ENCODE measurements at regions not wholly inside any gene's neighbourhood (a gene's known extent, or its start where the extent isn't known, plus 50 kb on each side); places are given as distances from the start of the nearest gene placed in this dataset.

DNA sequence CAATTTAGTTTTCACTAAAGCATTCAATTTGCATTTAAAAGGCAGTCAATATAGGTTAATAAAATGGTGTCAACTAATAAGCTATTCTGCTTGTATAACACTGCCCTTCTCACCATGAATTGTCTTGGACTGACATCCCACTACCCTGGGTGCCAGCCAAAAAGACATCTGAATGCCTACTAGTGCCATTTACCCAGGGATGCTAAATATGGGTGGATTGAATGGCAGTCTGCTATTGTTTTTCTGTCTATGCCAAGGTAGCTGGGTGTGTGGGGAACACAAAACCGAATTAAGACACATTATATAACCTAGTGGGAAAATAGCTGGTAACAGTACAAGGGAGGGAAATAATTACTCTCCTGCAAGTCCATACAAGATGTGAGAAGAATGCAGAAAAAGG, 240.0 kb upstream of the CFAP20DC start:
- Histone ChIP-seq H3K4me1 (ENCODE audit: control insufficient read depth, insufficient read depth, low read length) (no peaks in the 10 kb centered on the region), H3K9me3 (ENCODE audit: control insufficient read depth, insufficient read depth, low read length) (peaks cover 18% of the 10 kb centered on the region), H3K27me3 (ENCODE audit: control insufficient read depth, insufficient read depth, low read length) (no peaks in the 10 kb centered on the region), H3K9ac (ENCODE audit: low read depth, low read length) (no peak overlapping the region), H3K4me3 (ENCODE audit: low read depth, low read length) (no peak overlapping the region), H3K36me3 (ENCODE audit: control insufficient read depth, insufficient read depth, low read length) (no peaks in the 10 kb centered on the region), H3K27ac (ENCODE audit: low read depth, low read length) (no peak overlapping the region)

DNA sequence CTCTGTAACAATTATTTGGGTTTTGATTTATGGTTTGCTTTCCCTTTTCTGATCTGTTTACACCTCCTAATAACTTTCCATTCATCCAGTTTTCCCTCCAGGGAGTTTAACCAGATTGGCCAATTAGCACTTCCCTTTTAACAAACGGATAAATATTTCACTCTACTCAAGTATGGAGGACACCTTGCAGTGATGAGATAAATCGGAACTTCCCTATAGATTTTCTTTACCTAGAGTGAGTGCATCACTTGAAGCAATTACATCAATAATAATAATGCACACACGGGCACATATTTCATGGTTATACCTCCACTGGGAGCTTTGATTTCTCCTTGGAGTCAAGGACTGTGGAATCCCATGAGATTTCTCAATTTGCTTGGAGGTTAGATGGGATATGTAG, 239.1 kb upstream of the CFAP20DC start:
- Histone ChIP-seq H3K27ac (ENCODE audit: low read depth, low read length) (no peak overlapping the region), H3K4me1 (ENCODE audit: control insufficient read depth, insufficient read depth, low read length) (no peaks in the 10 kb centered on the region), H3K27me3 (ENCODE audit: control insufficient read depth, insufficient read depth, low read length) (no peaks in the 10 kb centered on the region), H3K9me3 (ENCODE audit: control insufficient read depth, insufficient read depth, low read length) (peaks cover 11% of the 10 kb centered on the region), H3K36me3 (ENCODE audit: control insufficient read depth, insufficient read depth, low read length) (no peaks in the 10 kb centered on the region), H3K4me3 (ENCODE audit: low read depth, low read length) (no peak overlapping the region), H3K9ac (ENCODE audit: low read depth, low read length) (no peak overlapping the region)

DNA sequence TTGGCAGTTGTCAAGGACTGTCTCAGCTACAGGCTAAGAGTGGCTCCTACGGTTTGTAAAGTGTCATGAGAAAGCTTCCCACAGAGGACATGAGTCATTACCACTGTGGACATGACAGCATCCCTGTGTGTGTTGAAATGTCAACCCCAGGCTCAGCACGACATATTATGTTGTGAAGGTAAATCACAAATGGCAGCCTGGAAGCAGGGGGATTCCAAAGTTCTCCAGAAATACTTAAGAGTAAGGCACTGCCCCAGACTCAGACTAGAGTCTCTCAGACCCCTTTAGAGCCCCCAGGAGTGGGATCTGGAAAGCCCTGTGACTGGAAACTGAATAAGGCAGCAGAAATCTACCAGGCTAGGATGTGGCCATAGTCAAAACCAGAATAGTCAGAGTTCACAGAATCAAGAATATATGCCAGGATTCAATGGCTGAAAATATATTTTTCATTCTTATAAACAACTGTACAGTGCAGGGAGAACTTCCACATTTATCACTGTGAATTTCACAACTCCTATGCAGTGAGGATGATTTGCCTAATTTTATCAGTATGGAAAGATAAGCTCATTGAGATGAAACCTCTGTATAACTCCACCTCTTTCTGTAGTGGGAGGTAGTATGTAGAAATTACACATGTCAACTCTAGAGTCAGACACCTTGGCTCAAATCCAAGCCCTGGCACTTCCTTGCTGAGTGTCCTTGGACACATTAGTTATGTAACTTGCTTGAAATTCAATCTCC, 237.1 kb upstream of the CFAP20DC start:
- Histone ChIP-seq H3K36me3 (ENCODE audit: control insufficient read depth, insufficient read depth, low read length) (no peaks in the 10 kb centered on the region), H3K4me3 (ENCODE audit: low read depth, low read length) (no peak overlapping the region), H3K9ac (ENCODE audit: low read depth, low read length) (no peak overlapping the region), H3K27me3 (ENCODE audit: control insufficient read depth, insufficient read depth, low read length) (no peaks in the 10 kb centered on the region), H3K27ac (ENCODE audit: low read depth, low read length) (no peak overlapping the region), H3K4me1 (ENCODE audit: control insufficient read depth, insufficient read depth, low read length) (no peaks in the 10 kb centered on the region), H3K9me3 (ENCODE audit: control insufficient read depth, insufficient read depth, low read length) (no peaks in the 10 kb centered on the region)

DNA sequence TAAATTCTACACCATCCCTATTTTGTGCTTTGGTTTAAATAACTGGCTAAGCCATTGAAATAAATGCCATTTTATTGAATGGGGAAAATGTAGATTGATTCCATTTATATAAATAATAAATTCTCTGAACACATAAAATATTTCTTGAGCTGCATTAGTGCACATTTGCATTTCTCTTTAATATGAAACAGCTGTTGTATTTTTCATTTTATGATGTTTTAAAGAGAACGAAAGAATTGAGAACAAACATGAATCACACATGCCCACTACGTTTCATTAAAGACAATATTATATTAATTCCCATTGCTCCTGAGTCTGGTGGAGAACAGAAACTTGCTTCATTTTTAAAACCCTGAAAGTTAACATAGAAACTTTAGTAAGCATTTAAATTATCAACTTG, 235.7 kb upstream of the CFAP20DC start:
- no peaks in the 10 kb centered on the region for H3K4me1 ChIP-seq (ENCODE audit: control insufficient read depth, insufficient read depth, low read length)
- no peaks in the 10 kb centered on the region for H3K27me3 ChIP-seq (ENCODE audit: control insufficient read depth, insufficient read depth, low read length)
- H3K4me3 ChIP-seq (ENCODE audit: low read depth, low read length) = no peak overlapping the region
- H3K36me3 ChIP-seq (ENCODE audit: control insufficient read depth, insufficient read depth, low read length) = no peaks in the 10 kb centered on the region
- no peaks in the 10 kb centered on the region for H3K9me3 ChIP-seq (ENCODE audit: control insufficient read depth, insufficient read depth, low read length)
- no peak overlapping the region for H3K27ac ChIP-seq (ENCODE audit: low read depth, low read length)
- no peak overlapping the region for H3K9ac ChIP-seq (ENCODE audit: low read depth, low read length)

DNA sequence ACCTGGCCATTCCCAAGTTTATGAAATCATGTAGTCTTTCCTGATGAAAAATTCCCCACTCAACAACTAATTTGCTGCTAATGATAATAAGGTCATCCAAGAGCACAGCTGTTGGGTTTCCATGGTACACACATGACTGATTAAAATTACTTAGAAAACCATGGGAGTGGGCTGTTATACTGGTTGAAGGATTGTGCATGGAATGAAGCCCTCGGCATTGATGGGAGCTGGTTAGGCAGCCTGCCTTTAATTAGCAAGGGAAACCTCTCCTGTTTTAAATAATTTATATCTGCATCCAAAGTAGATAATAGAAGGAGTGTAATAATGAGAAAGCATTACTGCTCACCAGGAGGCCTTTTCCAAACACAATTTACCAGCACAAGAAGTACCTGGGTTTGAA, 235.1 kb upstream of the CFAP20DC start:
- no peaks in the 10 kb centered on the region for H3K27me3 ChIP-seq (ENCODE audit: control insufficient read depth, insufficient read depth, low read length)
- no peak overlapping the region for H3K27ac ChIP-seq (ENCODE audit: low read depth, low read length)
- no peak overlapping the region for H3K4me3 ChIP-seq (ENCODE audit: low read depth, low read length)
- no peaks in the 10 kb centered on the region for H3K4me1 ChIP-seq (ENCODE audit: control insufficient read depth, insufficient read depth, low read length)
- no peaks in the 10 kb centered on the region for H3K9me3 ChIP-seq (ENCODE audit: control insufficient read depth, insufficient read depth, low read length)
- H3K36me3 ChIP-seq (ENCODE audit: control insufficient read depth, insufficient read depth, low read length) = no peaks in the 10 kb centered on the region
- H3K9ac ChIP-seq (ENCODE audit: low read depth, low read length) = no peak overlapping the region

DNA sequence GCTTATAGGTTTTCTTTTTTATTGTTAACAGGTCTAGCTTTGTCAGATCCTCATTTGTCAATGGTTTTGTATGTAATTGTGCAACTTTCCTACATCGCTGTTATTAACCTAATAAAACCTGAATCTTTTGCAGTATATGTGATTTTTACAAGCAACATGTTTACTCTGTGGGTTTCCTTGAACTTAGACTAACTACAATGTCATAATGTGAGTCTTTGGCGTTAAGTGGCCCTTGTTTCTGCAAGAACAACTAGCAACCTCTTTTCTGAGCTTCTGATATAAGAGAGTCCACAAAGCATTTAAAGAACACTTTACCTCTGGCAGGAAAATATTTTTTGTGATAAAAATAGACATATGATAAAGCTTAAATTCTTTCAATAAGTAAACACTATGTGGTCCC, 230.3 kb upstream of the CFAP20DC start:
- Histone ChIP-seq H3K4me1 (ENCODE audit: control insufficient read depth, insufficient read depth, low read length) (no peaks in the 10 kb centered on the region; the same call in 1 of the 2 replicates), H3K4me3 (ENCODE audit: low read depth, low read length) (no peak overlapping the region), H3K36me3 (ENCODE audit: control insufficient read depth, insufficient read depth, low read length) (no peaks in the 10 kb centered on the region), H3K27me3 (ENCODE audit: control insufficient read depth, insufficient read depth, low read length) (no peaks in the 10 kb centered on the region), H3K27ac (ENCODE audit: low read depth, low read length) (no peak overlapping the region), H3K9me3 (ENCODE audit: control insufficient read depth, insufficient read depth, low read length) (no peaks in the 10 kb centered on the region), H3K9ac (ENCODE audit: low read depth, low read length) (no peak overlapping the region)

DNA sequence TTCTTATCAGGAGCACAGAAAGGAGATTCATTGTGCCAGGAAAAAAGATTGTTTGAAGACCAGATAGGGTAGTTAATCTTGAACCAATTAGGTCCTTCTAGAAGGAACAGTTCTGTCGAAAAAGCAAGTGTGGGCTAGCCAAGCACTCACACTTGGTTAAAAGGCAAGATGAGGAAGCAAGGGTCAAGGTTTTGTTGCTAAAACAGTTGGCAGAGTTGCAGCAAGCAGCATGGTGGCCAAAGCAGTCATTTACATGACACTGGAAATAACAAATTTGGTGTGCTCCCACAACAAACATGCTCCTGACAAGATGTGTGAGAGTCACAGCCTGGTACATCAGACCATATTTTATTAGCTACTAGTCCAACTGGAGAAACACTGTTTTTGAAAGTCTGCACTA, 228.0 kb upstream of the CFAP20DC start:
- H3K4me3 ChIP-seq (ENCODE audit: low read depth, low read length) = no peak overlapping the region
- no peaks in the 10 kb centered on the region for H3K27me3 ChIP-seq (ENCODE audit: control insufficient read depth, insufficient read depth, low read length)
- no peak overlapping the region for H3K27ac ChIP-seq (ENCODE audit: low read depth, low read length)
- H3K4me1 ChIP-seq (ENCODE audit: control insufficient read depth, insufficient read depth, low read length) = no peaks in the 10 kb centered on the region; the same call in 1 of the 2 replicates
- H3K9ac ChIP-seq (ENCODE audit: low read depth, low read length) = no peak overlapping the region
- H3K36me3 ChIP-seq (ENCODE audit: control insufficient read depth, insufficient read depth, low read length) = no peaks in the 10 kb centered on the region
- H3K9me3 ChIP-seq (ENCODE audit: control insufficient read depth, insufficient read depth, low read length) = no peaks in the 10 kb centered on the region

DNA sequence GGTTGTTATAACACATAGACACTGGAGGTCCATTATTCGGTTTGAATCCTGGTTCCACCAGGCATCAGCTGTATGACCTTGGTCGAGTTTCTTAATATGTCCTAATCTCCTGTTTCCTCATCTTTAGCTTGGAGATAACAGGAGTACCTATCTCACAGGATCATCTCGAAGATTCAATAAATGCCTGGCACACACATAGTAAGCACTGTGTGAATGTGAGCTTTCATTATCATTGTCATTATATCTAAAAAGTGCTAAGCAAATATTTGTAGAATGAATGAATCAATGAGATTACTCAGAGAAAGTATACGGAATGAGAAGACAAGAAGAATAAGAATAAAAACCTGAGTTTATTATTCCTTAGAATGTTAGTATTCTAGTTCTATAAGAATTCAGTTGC, 227.4 kb upstream of the CFAP20DC start:
- no peak overlapping the region for H3K27ac ChIP-seq (ENCODE audit: low read depth, low read length)
- no peak overlapping the region for H3K9ac ChIP-seq (ENCODE audit: low read depth, low read length)
- no peaks in the 10 kb centered on the region for H3K9me3 ChIP-seq (ENCODE audit: control insufficient read depth, insufficient read depth, low read length)
- H3K27me3 ChIP-seq (ENCODE audit: control insufficient read depth, insufficient read depth, low read length) = no peaks in the 10 kb centered on the region
- no peaks in the 10 kb centered on the region; the same call in 1 of the 2 replicates for H3K4me1 ChIP-seq (ENCODE audit: control insufficient read depth, insufficient read depth, low read length)
- H3K4me3 ChIP-seq (ENCODE audit: low read depth, low read length) = no peak overlapping the region
- H3K36me3 ChIP-seq (ENCODE audit: control insufficient read depth, insufficient read depth, low read length) = no peaks in the 10 kb centered on the region

DNA sequence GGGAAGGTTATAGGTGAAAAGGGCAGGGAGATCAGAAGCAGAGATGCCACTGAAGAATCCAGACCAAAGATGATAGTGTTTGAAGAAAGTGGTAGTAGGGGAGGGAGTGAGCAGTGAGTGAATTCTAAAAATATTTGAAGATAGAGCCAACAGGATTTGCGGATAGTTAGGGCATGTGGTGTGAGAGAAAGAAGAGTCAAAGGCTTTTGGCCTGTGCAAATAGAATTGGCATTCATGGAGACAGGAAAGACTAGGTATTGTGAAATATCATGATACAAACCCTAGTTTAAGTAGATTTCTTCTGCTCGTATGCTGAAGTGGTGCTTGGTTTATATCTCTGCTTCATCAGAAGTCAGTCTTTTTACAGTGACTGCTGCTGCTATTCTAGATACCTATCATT, 224.2 kb upstream of the CFAP20DC start:
- Histone ChIP-seq H3K9ac (ENCODE audit: low read depth, low read length) (no peak overlapping the region), H3K9me3 (ENCODE audit: control insufficient read depth, insufficient read depth, low read length) (no peaks in the 10 kb centered on the region), H3K36me3 (ENCODE audit: control insufficient read depth, insufficient read depth, low read length) (no peaks in the 10 kb centered on the region), H3K4me1 (ENCODE audit: control insufficient read depth, insufficient read depth, low read length) (no peaks in the 10 kb centered on the region; the same call in 1 of the 2 replicates), H3K27me3 (ENCODE audit: control insufficient read depth, insufficient read depth, low read length) (no peaks in the 10 kb centered on the region), H3K27ac (ENCODE audit: low read depth, low read length) (no peak overlapping the region), H3K4me3 (ENCODE audit: low read depth, low read length) (no peak overlapping the region)

DNA sequence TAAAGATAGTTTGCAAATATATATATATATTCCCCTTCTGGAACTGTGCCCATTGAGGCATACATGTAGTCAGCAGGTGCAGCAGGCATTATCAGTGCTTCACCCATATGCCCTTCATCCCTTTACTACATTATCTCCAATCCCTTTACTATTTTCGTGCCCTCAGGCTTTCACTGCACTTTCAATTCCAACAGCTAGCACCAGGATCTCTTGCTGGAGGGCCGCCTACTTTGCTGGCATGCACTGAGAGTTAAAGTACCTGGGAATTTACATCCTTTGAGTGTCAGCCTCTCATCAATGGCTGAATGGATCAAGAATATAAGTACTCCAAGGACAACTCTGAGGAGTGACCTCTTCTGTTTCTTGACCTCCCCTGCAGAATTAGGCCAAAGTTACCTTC, 222.1 kb upstream of the CFAP20DC start:
- H3K36me3 ChIP-seq (ENCODE audit: control insufficient read depth, insufficient read depth, low read length) = no peaks in the 10 kb centered on the region
- no peaks in the 10 kb centered on the region for H3K27me3 ChIP-seq (ENCODE audit: control insufficient read depth, insufficient read depth, low read length)
- no peak overlapping the region for H3K9ac ChIP-seq (ENCODE audit: low read depth, low read length)
- H3K9me3 ChIP-seq (ENCODE audit: control insufficient read depth, insufficient read depth, low read length) = no peaks in the 10 kb centered on the region
- H3K4me3 ChIP-seq (ENCODE audit: low read depth, low read length) = no peak overlapping the region
- H3K27ac ChIP-seq (ENCODE audit: low read depth, low read length) = no peak overlapping the region
- H3K4me1 ChIP-seq (ENCODE audit: control insufficient read depth, insufficient read depth, low read length) = no peaks in the 10 kb centered on the region

DNA sequence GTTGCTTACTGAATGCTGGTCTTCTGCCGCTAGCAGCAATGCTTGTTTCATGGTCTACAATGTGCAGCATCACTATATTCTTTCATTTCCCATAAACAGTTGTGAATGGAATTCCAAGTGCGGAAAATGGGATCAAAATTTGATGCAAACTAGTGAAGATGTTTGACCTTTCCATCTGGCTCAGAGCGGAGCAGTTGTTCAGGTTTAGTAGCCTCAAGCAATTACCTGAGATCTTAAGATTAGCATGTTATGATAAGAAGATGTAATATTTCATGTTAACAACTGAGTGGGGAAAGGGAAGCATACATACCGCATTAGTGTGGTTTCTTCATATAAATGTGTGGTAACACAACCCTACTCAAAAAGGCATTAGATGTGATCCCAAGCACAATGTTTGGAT, 221.1 kb upstream of the CFAP20DC start:
- H3K4me3 ChIP-seq (ENCODE audit: low read depth, low read length) = no peak overlapping the region
- no peaks in the 10 kb centered on the region for H3K27me3 ChIP-seq (ENCODE audit: control insufficient read depth, insufficient read depth, low read length)
- H3K9me3 ChIP-seq (ENCODE audit: control insufficient read depth, insufficient read depth, low read length) = no peaks in the 10 kb centered on the region
- no peaks in the 10 kb centered on the region for H3K4me1 ChIP-seq (ENCODE audit: control insufficient read depth, insufficient read depth, low read length)
- H3K27ac ChIP-seq (ENCODE audit: low read depth, low read length) = no peak overlapping the region
- H3K9ac ChIP-seq (ENCODE audit: low read depth, low read length) = no peak overlapping the region
- H3K36me3 ChIP-seq (ENCODE audit: control insufficient read depth, insufficient read depth, low read length) = no peaks in the 10 kb centered on the region

All from HUES48 (cell line).